HUES64 (cell line): ENCODE measurements at regions not wholly inside any gene's neighbourhood (a gene's known extent, or its start where the extent isn't known, plus 50 kb on each side); places are given as distances from the start of the nearest gene placed in this dataset.

Experiments used
- H3K27ac ChIP-seq: 2 replicates; pipeline ENCODE4 v1.7.0; 2013; ENCODE audit warnings: low read depth, low read length, inconsistent platforms
- H3K27me3 ChIP-seq: 2 replicates; pipeline ENCODE4 v1.6.1; 2013; ENCODE audit warnings: mild to moderate bottlenecking, low read length; ENCODE audit not compliant: insufficient read depth
- H3K36me3 ChIP-seq: 2 replicates; pipeline ENCODE4 v1.6.1; 2013; ENCODE audit warnings: mild to moderate bottlenecking, low read length; ENCODE audit not compliant: insufficient read depth
- H3K4me1 ChIP-seq: 2 replicates; pipeline ENCODE4 v1.6.1; 2013; ENCODE audit warnings: mild to moderate bottlenecking, low read length, moderate library complexity; ENCODE audit not compliant: insufficient read depth
- H3K4me3 ChIP-seq: 2 replicates; pipeline ENCODE4 v1.5.1; 2013; ENCODE audit warnings: mild to moderate bottlenecking, low read length, moderate library complexity
- H3K9ac ChIP-seq: 2 replicates; pipeline ENCODE4 v1.6.1; 2013; ENCODE audit warnings: mild to moderate bottlenecking, low read depth, low read length
- H3K9me3 ChIP-seq: 2 replicates; pipeline ENCODE4 v1.6.1; 2013; ENCODE audit warnings: low read depth, low read length; ENCODE audit not compliant: insufficient read depth
- WGBS: fragments of 150-250, 120-280 bp; methylation state at CpG from one replicate; pipeline ENCODE4 v1.1.7; 2013; ENCODE audit warnings: missing lambda C conversion rate; 5-methylcytosine and 5-hydroxymethylcytosine counted together

GRCh38 chr18:77376043-77376732 lies 126.5 kb downstream of the GALR1 start:
- no peaks in the 10 kb centered on the region for H3K9me3 ChIP-seq
- H3K36me3 ChIP-seq: no peaks in the 10 kb centered on the region
- WGBS: 95% methylated on average over 27 of the region's 29 CpGs
- H3K4me1 ChIP-seq: peaks cover 5% of the 10 kb centered on the region; the same call in 1 of the 2 replicates
- no peak overlapping the region for H3K4me3 ChIP-seq
- H3K9ac ChIP-seq: no peak overlapping the region
- H3K27me3 ChIP-seq: no peaks in the 10 kb centered on the region
- H3K27ac ChIP-seq: no peak overlapping the region

GRCh38 chr18:77376733-77377094 lies 127.1 kb downstream of the GALR1 start:
- Histone ChIP-seq H3K36me3 (no peaks in the 10 kb centered on the region), H3K9me3 (no peaks in the 10 kb centered on the region), H3K4me3 (no peak overlapping the region), H3K4me1 (peaks cover 5% of the 10 kb centered on the region; the same call in 1 of the 2 replicates), H3K9ac (no peak overlapping the region), H3K27ac (no peak overlapping the region), H3K27me3 (no peaks in the 10 kb centered on the region)
- WGBS: 93% methylated on average over 8 of the region's 8 CpGs

- Histone ChIP-seq H3K27me3 (no peaks in the 10 kb centered on the region), H3K4me3 (no peak overlapping the region), H3K9me3 (no peaks in the 10 kb centered on the region), H3K36me3 (no peaks in the 10 kb centered on the region), H3K27ac (no peak overlapping the region), H3K4me1 (peaks cover 5% of the 10 kb centered on the region; the same call in 1 of the 2 replicates), H3K9ac (no peak overlapping the region)
- WGBS: 96% methylated on average over 6 of the region's 6 CpGs
Measured at GRCh38 chr18:77377813-77378212, 128.2 kb downstream of the GALR1 start.

GRCh38 chr18:77379976-77380509 lies 130.4 kb downstream of the GALR1 start:
- 89% methylated on average over 5 of the region's 5 CpGs for whole genome bisulfite sequencing
- Histone ChIP-seq H3K4me1 (peaks cover 5% of the 10 kb centered on the region; the same call in 1 of the 2 replicates), H3K27ac (no peak overlapping the region), H3K27me3 (no peaks in the 10 kb centered on the region), H3K4me3 (no peak overlapping the region), H3K9ac (no peak overlapping the region), H3K36me3 (no peaks in the 10 kb centered on the region), H3K9me3 (no peaks in the 10 kb centered on the region)

GRCh38 chr18:77380695-77381094 lies 131.0 kb downstream of the GALR1 start:
- H3K27me3 ChIP-seq: no peaks in the 10 kb centered on the region
- peaks cover 5% of the 10 kb centered on the region; the same call in 1 of the 2 replicates for H3K4me1 ChIP-seq
- H3K9me3 ChIP-seq: no peaks in the 10 kb centered on the region
- WGBS: 95% methylated on average over 4 of the region's 5 CpGs
- H3K27ac ChIP-seq: no peak overlapping the region
- no peak overlapping the region for H3K4me3 ChIP-seq
- no peaks in the 10 kb centered on the region for H3K36me3 ChIP-seq
- H3K9ac ChIP-seq: no peak overlapping the region

- H3K4me3 ChIP-seq: no peak overlapping the region
Measured at GRCh38 chr18:77392321-77392720, 142.7 kb downstream of the GALR1 start.

GRCh38 chr18:77393519-77393918 lies 143.9 kb downstream of the GALR1 start:
- 89% methylated on average over 5 of the region's 5 CpGs for WGBS
- Histone ChIP-seq H3K9ac (no peak overlapping the region), H3K27me3 (no peaks in the 10 kb centered on the region), H3K4me3 (no peak overlapping the region), H3K27ac (no peak overlapping the region), H3K4me1 (no peaks in the 10 kb centered on the region), H3K36me3 (no peaks in the 10 kb centered on the region), H3K9me3 (peaks cover 11% of the 10 kb centered on the region; the same call in 1 of the 2 replicates)

More at GRCh38 chr18:77392321-77392720, 142.7 kb downstream of the GALR1 start:
- Histone ChIP-seq H3K4me1 (no peaks in the 10 kb centered on the region), H3K9me3 (peaks cover 11% of the 10 kb centered on the region; the same call in 1 of the 2 replicates), H3K9ac (no peak overlapping the region), H3K36me3 (no peaks in the 10 kb centered on the region), H3K27me3 (no peaks in the 10 kb centered on the region), H3K27ac (no peak overlapping the region)
- 96% methylated on average over 2 of the region's 5 CpGs for WGBS

GRCh38 chr18:77395953-77396352 lies 146.3 kb downstream of the GALR1 start:
- Histone ChIP-seq H3K36me3 (no peaks in the 10 kb centered on the region), H3K27me3 (no peaks in the 10 kb centered on the region), H3K9ac (no peak overlapping the region), H3K9me3 (peaks cover 11% of the 10 kb centered on the region; the same call in 1 of the 2 replicates), H3K4me1 (no peaks in the 10 kb centered on the region), H3K4me3 (no peak overlapping the region), H3K27ac (no peak overlapping the region)
- 94% methylated on average over 2 of the region's 2 CpGs for WGBS

- 91% methylated on average over 6 of the region's 6 CpGs for WGBS
- Histone ChIP-seq H3K9me3 (peaks cover 4% of the 10 kb centered on the region; the same call in 1 of the 2 replicates), H3K4me3 (no peak overlapping the region), H3K9ac (no peak overlapping the region), H3K27me3 (no peaks in the 10 kb centered on the region), H3K4me1 (no peaks in the 10 kb centered on the region), H3K27ac (no peak overlapping the region), H3K36me3 (no peaks in the 10 kb centered on the region)
Measured at GRCh38 chr18:77397056-77397455, 147.4 kb downstream of the GALR1 start.

- no peak overlapping the region for H3K27ac ChIP-seq
- no peaks in the 10 kb centered on the region for H3K9me3 ChIP-seq
- H3K9ac ChIP-seq: no peak overlapping the region
- no peaks in the 10 kb centered on the region for H3K36me3 ChIP-seq
- WGBS: 80% methylated on average over 4 of the region's 4 CpGs
- no peaks in the 10 kb centered on the region for H3K4me1 ChIP-seq
- no peak overlapping the region for H3K4me3 ChIP-seq
- H3K27me3 ChIP-seq: no peaks in the 10 kb centered on the region
Measured at GRCh38 chr18:77397617-77398016, 148.0 kb downstream of the GALR1 start.

GRCh38 chr18:77400561-77400960 lies 150.9 kb downstream of the GALR1 start:
- H3K4me1 ChIP-seq: no peaks in the 10 kb centered on the region
- H3K36me3 ChIP-seq: no peaks in the 10 kb centered on the region
- H3K9ac ChIP-seq: no peak overlapping the region
- no peak overlapping the region for H3K27ac ChIP-seq
- H3K27me3 ChIP-seq: no peaks in the 10 kb centered on the region
- H3K9me3 ChIP-seq: no peaks in the 10 kb centered on the region
- H3K4me3 ChIP-seq: no peak overlapping the region
- 94% methylated on average over 5 of the region's 5 CpGs for WGBS
